KMS-11 (cell line): ENCODE measurements at regions not wholly inside any gene's neighbourhood (a gene's known extent, or its start where the extent isn't known, plus 50 kb on each side); places are given as distances from the start of the nearest gene placed in this dataset.
A peak's percentile ranks its signal among the peaks of the same experiment; 100 is the strongest.

Source experiments
- H2AFZ ChIP-seq: fragments of 200-600 bp; sonication (generic); 2 replicates; pipeline ENCODE4 v1.6.1; 2016; ENCODE audit warnings: antibody characterized with exemption, mixed run types, low read depth
- H3K27ac ChIP-seq: fragments of 200-600 bp; sonication (generic); 2 replicates; pipeline ENCODE4 v1.6.1; 2016; ENCODE audit warnings: mild to moderate bottlenecking, mixed run types
- H3K27me3 ChIP-seq: fragments of 200-600 bp; sonication (generic); 2 replicates; pipeline ENCODE4 v1.6.1; 2017; ENCODE audit warnings: mild to moderate bottlenecking, low read depth, mixed run types, moderate library complexity; ENCODE audit not compliant: insufficient read depth
- H3K36me3 ChIP-seq: fragments of 200-600 bp; sonication (generic); 2 replicates; pipeline ENCODE4 v1.6.1; 2017; ENCODE audit warnings: mild to moderate bottlenecking, mixed run types; ENCODE audit not compliant: insufficient read depth
- H3K4me1 ChIP-seq: fragments of 200-600 bp; sonication (generic); 2 replicates; pipeline ENCODE4 v1.6.1; 2016; ENCODE audit warnings: mild to moderate bottlenecking, low read depth, mixed run types; ENCODE audit not compliant: poor library complexity, severe bottlenecking
- H3K4me2 ChIP-seq: fragments of 200-600 bp; sonication (generic); 2 replicates; pipeline ENCODE4 v1.7.0; 2016; ENCODE audit warnings: mild to moderate bottlenecking, mixed run types
- H3K4me3 ChIP-seq: fragments of 200-600 bp; sonication (generic); IDR thresholded peaks from 2 replicates; pipeline ENCODE4 v1.6.1; 2017; ENCODE audit warnings: low read depth, low read length, mixed read lengths; ENCODE audit not compliant: insufficient read depth
- H3K79me2 ChIP-seq: fragments of 200-600 bp; sonication (generic); 2 replicates; pipeline ENCODE4 v1.6.1; 2016; ENCODE audit warnings: low read depth, mixed run types; ENCODE audit not compliant: insufficient read depth
- H3K9ac ChIP-seq: fragments of 200-600 bp; sonication (generic); 2 replicates; pipeline ENCODE4 v1.6.1; 2016; ENCODE audit warnings: mild to moderate bottlenecking, mixed run types
- H4K20me1 ChIP-seq: fragments of 200-600 bp; sonication (generic); 2 replicates; pipeline ENCODE4 v1.6.1; 2016; ENCODE audit warnings: mild to moderate bottlenecking, mixed run types; ENCODE audit not compliant: insufficient read depth
- TF ChIP-seq, protein P1 (sequence below): fragments of 200-600 bp; sonication (generic); conservative IDR thresholded peaks from 2 replicates; pipeline ENCODE4 v1.6.1; 2017; ENCODE audit warnings: low read depth, mild to moderate bottlenecking, antibody characterized with exemption, low read length, moderate library complexity, mixed read lengths

DNA sequence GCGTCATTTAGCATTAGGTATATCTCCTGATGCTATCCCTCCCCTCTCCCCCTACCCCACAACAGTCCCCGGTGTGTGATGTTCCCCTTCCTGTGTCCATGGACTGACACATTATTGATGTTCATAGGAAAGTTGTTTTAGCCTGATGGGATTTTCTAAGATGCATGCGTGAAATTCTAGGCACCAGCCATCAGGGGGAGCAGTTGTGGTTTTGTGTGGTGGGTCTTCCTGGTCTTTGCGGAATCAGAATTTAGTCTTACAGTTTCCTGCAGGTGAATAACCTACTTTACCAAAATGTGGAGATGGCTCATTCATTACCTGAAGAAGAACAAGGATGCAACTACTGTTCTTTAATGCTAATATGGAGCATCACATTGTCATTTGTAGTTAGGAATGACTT, 455.0 kb upstream of the THBS1 start:
- Histone ChIP-seq H4K20me1 (no peaks in the 10 kb centered on the region), H3K4me2 (no peak overlapping the region), H3K27me3 (no peaks in the 10 kb centered on the region), H3K36me3 (no peaks in the 10 kb centered on the region), H3K27ac (no peak overlapping the region), H3K9ac (no peak overlapping the region), H3K4me3 (no peak overlapping the region), H3K4me1 (no peaks in the 10 kb centered on the region), H2AFZ (no peak overlapping the region), H3K79me2 (no peaks in the 10 kb centered on the region)
- TF ChIP-seq, protein P1, sequence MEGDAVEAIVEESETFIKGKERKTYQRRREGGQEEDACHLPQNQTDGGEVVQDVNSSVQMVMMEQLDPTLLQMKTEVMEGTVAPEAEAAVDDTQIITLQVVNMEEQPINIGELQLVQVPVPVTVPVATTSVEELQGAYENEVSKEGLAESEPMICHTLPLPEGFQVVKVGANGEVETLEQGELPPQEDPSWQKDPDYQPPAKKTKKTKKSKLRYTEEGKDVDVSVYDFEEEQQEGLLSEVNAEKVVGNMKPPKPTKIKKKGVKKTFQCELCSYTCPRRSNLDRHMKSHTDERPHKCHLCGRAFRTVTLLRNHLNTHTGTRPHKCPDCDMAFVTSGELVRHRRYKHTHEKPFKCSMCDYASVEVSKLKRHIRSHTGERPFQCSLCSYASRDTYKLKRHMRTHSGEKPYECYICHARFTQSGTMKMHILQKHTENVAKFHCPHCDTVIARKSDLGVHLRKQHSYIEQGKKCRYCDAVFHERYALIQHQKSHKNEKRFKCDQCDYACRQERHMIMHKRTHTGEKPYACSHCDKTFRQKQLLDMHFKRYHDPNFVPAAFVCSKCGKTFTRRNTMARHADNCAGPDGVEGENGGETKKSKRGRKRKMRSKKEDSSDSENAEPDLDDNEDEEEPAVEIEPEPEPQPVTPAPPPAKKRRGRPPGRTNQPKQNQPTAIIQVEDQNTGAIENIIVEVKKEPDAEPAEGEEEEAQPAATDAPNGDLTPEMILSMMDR: peak; percentile 71

DNA sequence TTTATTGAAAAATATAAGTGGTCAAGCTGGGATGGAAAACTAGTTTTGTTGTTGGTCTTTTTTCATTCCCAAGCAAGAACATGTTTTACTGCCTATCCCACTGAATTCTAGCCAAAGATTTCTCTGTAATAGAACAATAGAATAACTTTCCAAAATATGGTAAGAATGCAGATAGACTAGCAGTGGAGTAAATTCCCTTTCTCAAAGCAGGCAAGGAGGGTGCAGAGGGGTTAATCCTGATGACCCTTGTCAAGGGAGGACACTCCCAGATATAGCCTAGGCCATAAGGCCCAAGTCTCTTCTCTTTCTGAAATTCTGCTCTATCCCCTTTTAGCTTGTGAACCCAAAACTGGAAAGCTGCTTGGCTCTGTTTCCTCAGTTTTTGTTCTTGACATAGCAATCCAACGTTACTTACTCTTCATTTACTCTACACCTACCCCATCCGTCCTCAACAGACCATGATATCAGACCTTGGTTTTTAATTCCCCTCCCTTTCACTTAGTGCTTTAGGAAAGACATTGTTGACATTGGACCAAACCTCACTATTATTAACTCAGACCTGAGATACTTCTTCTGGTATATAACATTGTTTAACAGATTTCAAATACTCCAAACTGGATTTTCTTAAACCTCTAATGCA, 453.6 kb upstream of the THBS1 start:
- Histone ChIP-seq H3K79me2 (no peaks in the 10 kb centered on the region), H3K27ac (no peak overlapping the region), H3K4me1 (no peaks in the 10 kb centered on the region), H3K4me3 (no peak overlapping the region), H3K36me3 (no peaks in the 10 kb centered on the region), H4K20me1 (no peaks in the 10 kb centered on the region), H2AFZ (no peak overlapping the region), H3K9ac (no peak overlapping the region), H3K4me2 (no peak overlapping the region), H3K27me3 (no peaks in the 10 kb centered on the region)
- TF ChIP-seq, protein P1: no peak

DNA sequence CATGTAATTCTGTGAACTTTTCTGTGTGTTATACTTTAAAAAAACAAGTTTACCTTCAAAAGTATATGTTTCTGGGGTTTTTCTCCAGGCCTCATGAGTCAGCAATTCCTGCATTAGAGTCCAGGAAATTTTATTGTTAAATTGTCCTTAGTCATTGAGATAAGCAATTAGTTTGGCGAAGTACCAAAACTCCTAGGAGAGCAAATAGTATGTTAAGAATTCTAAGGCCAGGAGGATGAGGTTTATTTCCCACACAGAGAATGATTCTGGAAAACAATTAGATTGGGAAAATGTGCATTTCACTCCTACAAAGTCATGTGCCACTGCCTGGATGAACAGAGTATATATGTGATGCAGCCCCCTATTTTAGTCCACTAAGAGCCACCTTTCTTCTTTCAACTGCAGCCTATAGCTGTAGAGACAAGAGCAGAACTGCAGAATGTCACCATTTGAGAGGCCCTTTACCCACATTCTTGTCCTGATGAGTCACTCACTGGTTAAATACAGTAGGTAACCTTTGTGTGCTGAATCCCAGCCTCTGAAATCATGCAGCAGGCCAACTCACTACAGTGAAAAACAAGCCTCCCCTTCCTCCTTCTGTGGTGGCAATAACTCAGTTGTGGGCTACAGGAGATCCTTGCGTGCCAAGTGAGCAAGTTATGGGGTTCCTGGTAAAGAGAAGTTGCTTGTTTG, 452.8 kb upstream of the THBS1 start:
- Histone ChIP-seq H3K9ac (no peak overlapping the region), H3K4me3 (no peak overlapping the region), H3K4me2 (no peak overlapping the region)

DNA sequence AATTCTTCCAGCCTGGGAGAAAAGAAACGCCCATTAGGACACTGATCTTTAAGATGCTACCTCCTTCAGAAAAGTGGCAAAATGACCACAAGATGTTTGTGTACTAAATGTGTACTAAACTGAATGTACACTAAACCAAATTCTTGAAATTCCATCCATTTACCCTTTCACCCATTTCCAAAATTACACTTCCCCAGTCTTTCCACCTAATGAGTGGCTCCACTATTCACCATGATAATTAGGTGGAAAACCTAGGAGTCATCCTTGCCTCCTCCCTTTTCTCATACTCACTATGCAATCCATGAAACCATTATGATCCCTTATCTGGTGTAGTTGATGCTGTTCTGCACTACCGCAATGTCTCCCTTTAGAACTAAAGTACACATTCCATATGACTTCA, 452.1 kb upstream of the THBS1 start:
- H4K20me1 ChIP-seq: no peaks in the 10 kb centered on the region
- no peaks in the 10 kb centered on the region for H3K4me1 ChIP-seq
- TF ChIP-seq, protein P1: no peak
- H3K27me3 ChIP-seq: no peaks in the 10 kb centered on the region
- no peak overlapping the region for H3K4me2 ChIP-seq
- H3K9ac ChIP-seq: no peak overlapping the region
- no peak overlapping the region for H3K4me3 ChIP-seq
- no peak overlapping the region for H3K27ac ChIP-seq
- no peaks in the 10 kb centered on the region for H3K79me2 ChIP-seq
- H2AFZ ChIP-seq: no peak overlapping the region
- H3K36me3 ChIP-seq: no peaks in the 10 kb centered on the region

More for the DNA sequence above, 452.8 kb upstream of the THBS1 start:
- TF ChIP-seq, protein P1: no peak
- no peak overlapping the region for H2AFZ ChIP-seq
- H3K27ac ChIP-seq: no peak overlapping the region
- H4K20me1 ChIP-seq: no peaks in the 10 kb centered on the region
- H3K79me2 ChIP-seq: no peaks in the 10 kb centered on the region
- no peaks in the 10 kb centered on the region for H3K36me3 ChIP-seq
- H3K27me3 ChIP-seq: no peaks in the 10 kb centered on the region
- no peaks in the 10 kb centered on the region for H3K4me1 ChIP-seq
